ENCODE measurements at regions not wholly inside any gene's neighbourhood (a gene's known extent, or its start where the extent isn't known, plus 50 kb on each side); places are given as distances from the start of the nearest gene placed in this dataset.

DNA sequence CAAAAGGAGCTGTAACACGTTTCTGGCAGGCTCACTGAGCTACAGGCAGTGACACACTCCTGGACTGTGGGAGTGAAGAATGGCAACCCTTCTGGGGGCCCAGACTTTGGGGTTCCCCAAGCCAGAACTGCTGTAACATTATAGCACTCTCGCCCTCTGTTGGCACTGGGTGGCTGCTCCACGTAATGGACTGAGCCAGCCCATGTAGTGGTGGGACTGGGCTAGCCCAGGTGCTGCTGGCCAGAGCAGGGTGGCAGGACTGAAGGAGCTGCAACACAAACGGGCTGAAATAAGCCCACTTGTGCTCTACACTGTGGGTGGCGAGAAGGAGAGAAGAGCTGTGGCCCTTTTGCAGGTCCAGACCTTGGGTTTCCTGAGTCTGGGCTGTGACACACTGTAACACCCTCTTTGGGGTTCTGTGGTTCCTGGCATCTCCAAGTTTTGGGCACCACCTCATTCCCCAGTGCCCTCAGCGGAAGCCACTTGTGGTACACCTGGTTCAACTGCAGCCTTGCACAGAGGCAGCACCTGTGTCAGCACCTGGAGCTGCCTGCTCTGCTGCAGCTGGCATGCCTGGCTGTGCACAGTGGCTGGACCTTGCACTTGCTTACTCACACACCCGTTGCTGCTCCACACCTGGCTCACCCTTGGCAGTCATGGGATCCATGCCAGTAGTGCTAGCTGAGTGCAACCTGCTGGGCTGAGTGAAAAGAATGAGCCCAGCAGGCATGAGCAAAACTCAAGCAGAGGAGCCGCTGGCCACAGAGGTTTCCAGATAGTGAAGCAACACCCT is 95.0 kb upstream of the PRR16 start:
- Histone ChIP-seq H3K9me3 (no peaks in the 10 kb centered on the region), H3K27ac (no peak overlapping the region), H3K36me3 (no peaks in the 10 kb centered on the region), H3K4me3 (no peak overlapping the region), H3K27me3 (no peaks in the 10 kb centered on the region), H3K4me1 (peaks cover under 1% of the 10 kb centered on the region)
- intact Hi-C loops (cut with DNase I) = no loop called here
- TF ChIP-seq, protein P1, sequence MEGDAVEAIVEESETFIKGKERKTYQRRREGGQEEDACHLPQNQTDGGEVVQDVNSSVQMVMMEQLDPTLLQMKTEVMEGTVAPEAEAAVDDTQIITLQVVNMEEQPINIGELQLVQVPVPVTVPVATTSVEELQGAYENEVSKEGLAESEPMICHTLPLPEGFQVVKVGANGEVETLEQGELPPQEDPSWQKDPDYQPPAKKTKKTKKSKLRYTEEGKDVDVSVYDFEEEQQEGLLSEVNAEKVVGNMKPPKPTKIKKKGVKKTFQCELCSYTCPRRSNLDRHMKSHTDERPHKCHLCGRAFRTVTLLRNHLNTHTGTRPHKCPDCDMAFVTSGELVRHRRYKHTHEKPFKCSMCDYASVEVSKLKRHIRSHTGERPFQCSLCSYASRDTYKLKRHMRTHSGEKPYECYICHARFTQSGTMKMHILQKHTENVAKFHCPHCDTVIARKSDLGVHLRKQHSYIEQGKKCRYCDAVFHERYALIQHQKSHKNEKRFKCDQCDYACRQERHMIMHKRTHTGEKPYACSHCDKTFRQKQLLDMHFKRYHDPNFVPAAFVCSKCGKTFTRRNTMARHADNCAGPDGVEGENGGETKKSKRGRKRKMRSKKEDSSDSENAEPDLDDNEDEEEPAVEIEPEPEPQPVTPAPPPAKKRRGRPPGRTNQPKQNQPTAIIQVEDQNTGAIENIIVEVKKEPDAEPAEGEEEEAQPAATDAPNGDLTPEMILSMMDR (IDR thresholded peaks at IDR 0.05) = no peak
- no peak for TF ChIP-seq POLR2AphosphoS5 (IDR thresholded peaks at IDR 0.05; ENCODE audit: insufficient read depth in 1 of 2, low read depth in 1 of 2)
- no peak for TF ChIP-seq POLR2A (IDR thresholded peaks at IDR 0.05)
- DNase-seq (ENCODE audit: extremely low spot score in 2 of 2) = no peak

DNA sequence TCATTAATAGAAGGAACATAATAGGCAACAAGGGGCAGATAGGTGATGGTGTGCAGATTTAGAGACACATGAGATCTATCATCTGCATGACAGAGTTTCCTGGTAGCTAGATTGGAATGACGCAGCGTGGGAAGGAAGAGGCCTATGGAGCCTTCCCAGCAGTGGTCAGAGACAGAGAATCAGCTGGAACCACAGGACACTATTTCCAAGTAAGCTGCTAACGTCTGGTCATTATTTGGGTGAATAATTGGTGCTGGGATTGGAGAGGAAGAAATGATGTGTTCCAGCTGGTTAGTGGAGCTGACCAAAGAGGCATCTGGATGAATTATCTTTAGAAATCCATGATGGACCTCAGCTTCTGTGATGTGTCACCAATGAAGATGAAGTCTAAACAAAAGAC is 91.2 kb upstream of the PRR16 start:
- H3K4me1 ChIP-seq = peaks cover 7% of the 10 kb centered on the region

DNA sequence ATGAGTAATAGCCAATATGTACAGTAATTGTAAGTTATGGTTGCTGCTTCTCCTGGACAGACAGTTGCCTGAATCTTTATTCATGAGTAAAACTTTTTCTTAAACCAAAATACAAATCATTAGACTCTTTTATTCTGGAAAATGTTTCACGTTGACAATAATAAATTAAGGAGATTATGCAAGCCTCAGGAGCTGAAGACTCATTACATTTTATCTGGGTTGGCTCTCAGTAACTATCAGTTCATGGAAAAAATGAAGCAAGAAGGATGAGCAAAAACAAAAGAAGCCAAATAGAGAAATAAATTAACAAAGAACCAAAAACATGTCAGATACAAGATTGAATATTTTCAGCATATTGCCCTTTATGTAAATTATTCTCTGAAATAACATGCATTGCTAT is 88.9 kb upstream of the PRR16 start:
- no peaks in the 10 kb centered on the region for H3K36me3 ChIP-seq
- peaks cover 7% of the 10 kb centered on the region for H3K4me1 ChIP-seq
- intact Hi-C loops (cut with DNase I) = no loop called here
- no peak overlapping the region for H3K27ac ChIP-seq
- H3K9me3 ChIP-seq = no peaks in the 10 kb centered on the region
- DNase-seq (ENCODE audit: extremely low spot score in 2 of 2) = no peak
- no peak overlapping the region for H3K4me3 ChIP-seq
- no peaks in the 10 kb centered on the region for H3K27me3 ChIP-seq
- TF ChIP-seq, protein P1 (IDR thresholded peaks at IDR 0.05) = no peak
- peak in 1 of 2 donors; percentile 46 for TF ChIP-seq POLR2AphosphoS5 (IDR thresholded peaks at IDR 0.05; ENCODE audit: insufficient read depth in 1 of 2, low read depth in 1 of 2)

More for the DNA sequence above, 91.2 kb upstream of the PRR16 start:
- Histone ChIP-seq H3K27me3 (no peaks in the 10 kb centered on the region), H3K4me3 (no peak overlapping the region), H3K27ac (peak overlapping the region; percentile 1), H3K36me3 (no peaks in the 10 kb centered on the region), H3K9me3 (no peaks in the 10 kb centered on the region)
- TF ChIP-seq, protein P1 (IDR thresholded peaks at IDR 0.05) = no peak
- TF ChIP-seq POLR2A (IDR thresholded peaks at IDR 0.05) = no peak
- TF ChIP-seq POLR2AphosphoS5 (IDR thresholded peaks at IDR 0.05; ENCODE audit: insufficient read depth in 1 of 2, low read depth in 1 of 2) = no peak
- DNase-seq (ENCODE audit: extremely low spot score in 2 of 2) = no peak
- intact Hi-C loops (cut with DNase I) = no loop called here

DNA sequence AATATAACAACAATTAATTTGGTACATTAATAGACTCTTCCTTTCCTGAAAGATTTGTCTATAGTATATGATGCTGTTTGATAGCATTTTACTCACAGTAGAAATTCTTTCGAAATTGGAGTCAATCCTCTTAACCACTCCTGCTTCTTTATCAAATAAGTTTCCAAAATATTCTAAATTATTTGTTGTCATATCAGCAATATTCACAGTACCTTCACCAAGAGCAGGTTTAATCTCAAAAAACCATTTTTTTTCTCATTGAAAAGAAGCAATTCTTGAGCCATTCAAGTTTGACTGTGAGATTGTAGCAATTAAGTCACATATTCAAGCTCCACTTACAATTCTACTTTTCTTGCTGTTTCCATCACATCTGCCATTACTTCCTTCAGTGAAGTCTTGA is 83.5 kb upstream of the PRR16 start:
- intact Hi-C loops (cut with DNase I) = no loop called here
- Histone ChIP-seq H3K27ac (no peak overlapping the region), H3K36me3 (no peaks in the 10 kb centered on the region), H3K27me3 (no peaks in the 10 kb centered on the region), H3K9me3 (no peaks in the 10 kb centered on the region), H3K4me3 (no peak overlapping the region), H3K4me1 (no peaks in the 10 kb centered on the region)
- DNase-seq (ENCODE audit: extremely low spot score in 2 of 2) = no peak
- no peak for TF ChIP-seq POLR2A (IDR thresholded peaks at IDR 0.05)
- TF ChIP-seq, protein P1 (IDR thresholded peaks at IDR 0.05) = no peak
- TF ChIP-seq POLR2AphosphoS5 (IDR thresholded peaks at IDR 0.05; ENCODE audit: insufficient read depth in 1 of 2, low read depth in 1 of 2) = no peak

DNA sequence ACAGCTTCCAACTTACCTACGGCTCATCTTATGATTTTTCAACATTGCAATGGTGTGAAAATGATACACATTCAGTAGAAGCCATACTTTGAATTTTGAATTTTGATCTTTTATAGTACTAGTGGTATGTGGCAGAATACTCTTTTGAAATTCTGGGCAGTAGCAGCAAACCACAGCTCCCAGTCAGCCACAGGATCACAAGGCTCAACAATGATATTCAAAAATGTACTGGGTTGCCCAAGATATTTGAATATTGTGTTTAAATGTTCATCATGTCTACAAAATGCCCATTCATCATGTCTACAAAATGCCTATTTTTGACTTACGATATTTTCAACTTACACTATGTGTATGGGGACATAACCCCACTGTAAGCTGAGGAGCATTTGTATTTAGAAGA is 81.3 kb upstream of the PRR16 start:
- no peak for DNase-seq (ENCODE audit: extremely low spot score in 2 of 2)
- Histone ChIP-seq H3K4me1 (peaks cover 5% of the 10 kb centered on the region), H3K27me3 (no peaks in the 10 kb centered on the region), H3K9me3 (no peaks in the 10 kb centered on the region), H3K27ac (no peak overlapping the region), H3K36me3 (no peaks in the 10 kb centered on the region), H3K4me3 (no peak overlapping the region)
- intact Hi-C loops (cut with DNase I) = no loop called here
- TF ChIP-seq POLR2AphosphoS5 (IDR thresholded peaks at IDR 0.05; ENCODE audit: insufficient read depth in 1 of 2, low read depth in 1 of 2) (no peak), POLR2A (IDR thresholded peaks at IDR 0.05) (no peak)
- TF ChIP-seq, protein P1 (IDR thresholded peaks at IDR 0.05) = no peak
